BE2C (cell line): ENCODE measurements at regions not wholly inside any gene's neighbourhood (a gene's known extent, or its start where the extent isn't known, plus 50 kb on each side); places are given as distances from the start of the nearest gene placed in this dataset.
"Not testable (repeated sequence)": the region's sequence is repeated elsewhere in the genome, so short reads cannot be mapped to it uniquely, and the experiment has no call there.

Source experiments
- DNase-seq: peaks from one replicate; pipeline ENCODE4 v3.0.0-alpha.2; 2020
- H3K27me3 ChIP-seq: fragments of 250-450 bp; sonication (Bioruptor Pico); 2 replicates; pipeline ENCODE4 v1.5.1; 2020; ENCODE audit warnings: mild to moderate bottlenecking
- H3K36me3 ChIP-seq: fragments of 250-450 bp; sonication (Bioruptor Pico); 2 replicates; pipeline ENCODE4 v1.5.1; 2020; ENCODE audit warnings: mild to moderate bottlenecking
- H3K4me1 ChIP-seq: fragments of 250-450 bp; sonication (Bioruptor Pico); 2 replicates; pipeline ENCODE4 v1.5.1; 2020
- H3K4me3 ChIP-seq: 2 replicates; pipeline ENCODE4 v1.5.1; 2011; ENCODE audit warnings: low read depth, low read length
- H3K9me3 ChIP-seq: fragments of 250-450 bp; sonication (Bioruptor Pico); 2 replicates; pipeline ENCODE4 v1.5.1; 2020
- TF ChIP-seq, protein P1 (sequence below): IDR thresholded peaks from 2 replicates; pipeline ENCODE4 v1.5.1; 2012; ENCODE audit warnings: mild to moderate bottlenecking, low read depth, low read length

DNA sequence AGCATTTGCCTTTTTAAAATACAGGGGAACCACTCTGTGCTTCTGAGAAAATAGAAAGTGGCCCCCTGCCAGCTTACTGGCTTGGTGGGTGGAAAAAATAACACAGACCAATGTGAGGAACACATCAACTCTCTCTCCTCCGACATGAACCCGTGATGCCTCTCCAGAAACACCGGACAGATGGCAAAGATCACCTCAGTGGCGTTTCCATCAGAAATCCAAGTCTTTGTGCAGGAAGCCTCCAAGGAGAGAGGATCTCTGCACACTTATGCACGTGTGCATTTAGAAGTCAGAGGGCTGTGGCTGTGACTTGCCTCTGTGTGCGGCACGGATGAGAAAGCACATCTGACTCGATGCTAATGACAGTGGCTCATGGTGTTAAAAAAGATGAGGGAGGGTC is 112.3 kb upstream of the KLF12 start:
- no peak overlapping the region for H3K4me3 ChIP-seq
- H3K9me3 ChIP-seq = no peaks in the 10 kb centered on the region
- H3K36me3 ChIP-seq = no peaks in the 10 kb centered on the region
- TF ChIP-seq, protein P1, sequence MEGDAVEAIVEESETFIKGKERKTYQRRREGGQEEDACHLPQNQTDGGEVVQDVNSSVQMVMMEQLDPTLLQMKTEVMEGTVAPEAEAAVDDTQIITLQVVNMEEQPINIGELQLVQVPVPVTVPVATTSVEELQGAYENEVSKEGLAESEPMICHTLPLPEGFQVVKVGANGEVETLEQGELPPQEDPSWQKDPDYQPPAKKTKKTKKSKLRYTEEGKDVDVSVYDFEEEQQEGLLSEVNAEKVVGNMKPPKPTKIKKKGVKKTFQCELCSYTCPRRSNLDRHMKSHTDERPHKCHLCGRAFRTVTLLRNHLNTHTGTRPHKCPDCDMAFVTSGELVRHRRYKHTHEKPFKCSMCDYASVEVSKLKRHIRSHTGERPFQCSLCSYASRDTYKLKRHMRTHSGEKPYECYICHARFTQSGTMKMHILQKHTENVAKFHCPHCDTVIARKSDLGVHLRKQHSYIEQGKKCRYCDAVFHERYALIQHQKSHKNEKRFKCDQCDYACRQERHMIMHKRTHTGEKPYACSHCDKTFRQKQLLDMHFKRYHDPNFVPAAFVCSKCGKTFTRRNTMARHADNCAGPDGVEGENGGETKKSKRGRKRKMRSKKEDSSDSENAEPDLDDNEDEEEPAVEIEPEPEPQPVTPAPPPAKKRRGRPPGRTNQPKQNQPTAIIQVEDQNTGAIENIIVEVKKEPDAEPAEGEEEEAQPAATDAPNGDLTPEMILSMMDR = no peak
- H3K27me3 ChIP-seq = no peaks in the 10 kb centered on the region
- DNase-seq = no peak
- peaks cover 2% of the 10 kb centered on the region; the same call in 1 of the 2 replicates for H3K4me1 ChIP-seq

DNA sequence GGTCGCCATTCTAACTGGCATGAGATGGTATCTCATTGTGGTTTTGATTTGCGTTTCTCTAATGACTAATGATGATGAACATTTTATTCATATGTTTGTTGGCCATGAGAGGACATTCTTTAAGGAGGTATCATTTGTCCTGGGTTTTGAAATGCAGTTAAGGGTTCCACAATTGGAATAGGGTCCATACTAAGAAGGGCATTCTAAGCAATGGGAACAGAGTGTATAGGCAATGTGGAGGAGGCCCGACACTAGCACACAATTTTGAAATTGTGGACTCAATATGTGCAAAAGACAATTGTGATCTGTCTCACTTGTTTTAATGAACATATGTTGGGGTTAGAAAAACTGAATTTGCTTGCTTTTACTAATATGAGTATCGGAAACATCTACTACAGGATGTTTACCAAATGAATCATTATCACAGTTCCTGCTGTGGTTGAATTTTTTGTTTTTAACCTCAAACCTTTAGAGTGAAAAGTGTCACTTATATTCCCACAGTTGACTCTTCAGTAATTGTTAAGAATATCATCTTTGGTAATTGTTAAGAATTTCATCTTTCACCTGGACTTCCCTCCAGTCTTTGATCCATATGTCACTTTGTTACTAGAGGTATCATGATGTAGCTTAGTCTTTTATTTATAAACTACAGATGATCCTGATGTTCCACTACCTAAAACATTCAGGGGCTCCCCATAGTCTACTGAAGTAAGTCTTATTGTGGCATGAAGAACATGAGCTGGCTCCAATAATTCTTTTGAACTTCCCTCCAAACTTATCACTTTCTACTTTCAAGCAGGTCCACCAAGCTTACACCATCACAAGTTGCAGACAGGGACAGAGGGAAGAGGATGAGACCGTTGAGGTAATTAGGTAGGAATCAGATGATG is 109.7 kb upstream of the KLF12 start:
- no peaks in the 10 kb centered on the region for H3K9me3 ChIP-seq
- H3K27me3 ChIP-seq = no peaks in the 10 kb centered on the region
- DNase-seq = no peak
- H3K4me1 ChIP-seq = peaks cover 2% of the 10 kb centered on the region; the same call in 1 of the 2 replicates
- H3K36me3 ChIP-seq = no peaks in the 10 kb centered on the region
- TF ChIP-seq, protein P1 = no peak
- H3K4me3 ChIP-seq = no peak overlapping the region

DNA sequence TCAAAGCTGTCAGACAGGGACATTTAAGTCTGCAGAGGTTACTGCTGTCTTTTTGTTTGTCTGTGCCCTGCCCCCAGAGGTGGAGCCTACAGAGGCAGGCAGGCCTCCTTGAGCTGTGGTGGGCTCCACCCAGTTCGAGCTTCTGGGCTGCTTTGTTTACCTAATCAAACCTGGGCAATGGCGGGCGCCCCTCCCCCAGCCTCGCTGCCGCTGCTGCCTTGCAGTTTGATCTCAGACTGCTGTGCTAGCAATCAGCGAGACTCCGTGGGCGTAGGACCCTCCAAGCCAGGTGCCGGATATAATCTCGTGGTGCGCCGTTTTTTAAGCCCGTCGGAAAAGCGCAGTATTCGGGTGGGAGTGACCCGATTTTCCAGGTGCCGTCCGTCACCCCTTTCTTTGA is 107.1 kb upstream of the KLF12 start:
- DNase-seq = not testable (repeated sequence)

DNA sequence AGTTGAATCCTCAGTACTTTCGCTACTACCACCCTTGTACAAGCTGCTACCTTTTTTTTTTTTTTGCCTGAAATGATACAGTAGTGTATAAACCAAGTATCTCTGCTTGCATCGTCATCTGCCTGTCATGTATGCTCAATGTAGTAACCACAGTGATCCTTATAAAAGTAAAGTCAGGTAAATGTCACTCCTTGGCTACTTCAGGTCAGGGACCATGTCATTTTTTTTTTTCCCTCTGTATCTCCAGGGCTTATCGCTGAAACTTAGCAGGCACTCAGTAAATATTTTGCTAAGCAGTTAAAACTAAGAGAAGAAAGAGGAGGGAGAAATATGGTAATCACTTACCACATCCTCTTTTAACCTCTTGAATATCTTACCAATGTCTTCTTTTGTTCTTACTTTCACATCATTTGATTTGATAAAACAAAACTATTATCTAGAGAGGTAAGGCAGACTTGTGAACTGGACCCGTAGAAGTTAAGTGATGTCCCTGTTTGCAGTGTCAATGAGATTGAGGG is 96.8 kb upstream of the KLF12 start:
- no peak overlapping the region for H3K4me3 ChIP-seq
- DNase-seq = no peak
- H3K4me1 ChIP-seq = no peaks in the 10 kb centered on the region
- no peaks in the 10 kb centered on the region for H3K9me3 ChIP-seq
- H3K27me3 ChIP-seq = no peaks in the 10 kb centered on the region
- TF ChIP-seq, protein P1 = no peak
- H3K36me3 ChIP-seq = no peaks in the 10 kb centered on the region

More for the DNA sequence above, 107.1 kb upstream of the KLF12 start:
- not testable (repeated sequence) for H3K27me3 ChIP-seq, H3K4me1 ChIP-seq, H3K36me3 ChIP-seq, H3K4me3 ChIP-seq, H3K9me3 ChIP-seq

DNA sequence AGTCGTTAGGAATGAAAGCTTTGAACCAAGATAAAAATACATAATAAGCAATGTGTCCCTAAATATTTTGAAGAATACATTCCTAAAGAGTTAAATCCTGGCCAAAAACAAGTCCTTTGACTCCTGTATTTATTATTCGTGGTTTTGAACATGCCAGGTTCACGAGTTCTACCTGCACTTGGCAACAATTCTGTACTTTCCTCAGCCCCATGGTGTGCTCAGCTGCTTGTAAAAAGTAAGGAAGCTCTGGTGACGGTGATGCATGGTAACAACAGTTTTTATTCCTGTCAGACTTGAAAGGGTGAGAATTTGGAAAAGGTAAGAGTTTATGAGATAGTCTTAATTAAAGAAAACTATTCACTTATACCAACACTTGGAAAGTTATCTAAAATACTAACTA is 95.0 kb upstream of the KLF12 start:
- Histone ChIP-seq H3K27me3 (no peaks in the 10 kb centered on the region), H3K4me1 (no peaks in the 10 kb centered on the region), H3K9me3 (no peaks in the 10 kb centered on the region), H3K36me3 (no peaks in the 10 kb centered on the region), H3K4me3 (no peak overlapping the region)
- DNase-seq = no peak
- TF ChIP-seq, protein P1 = no peak

DNA sequence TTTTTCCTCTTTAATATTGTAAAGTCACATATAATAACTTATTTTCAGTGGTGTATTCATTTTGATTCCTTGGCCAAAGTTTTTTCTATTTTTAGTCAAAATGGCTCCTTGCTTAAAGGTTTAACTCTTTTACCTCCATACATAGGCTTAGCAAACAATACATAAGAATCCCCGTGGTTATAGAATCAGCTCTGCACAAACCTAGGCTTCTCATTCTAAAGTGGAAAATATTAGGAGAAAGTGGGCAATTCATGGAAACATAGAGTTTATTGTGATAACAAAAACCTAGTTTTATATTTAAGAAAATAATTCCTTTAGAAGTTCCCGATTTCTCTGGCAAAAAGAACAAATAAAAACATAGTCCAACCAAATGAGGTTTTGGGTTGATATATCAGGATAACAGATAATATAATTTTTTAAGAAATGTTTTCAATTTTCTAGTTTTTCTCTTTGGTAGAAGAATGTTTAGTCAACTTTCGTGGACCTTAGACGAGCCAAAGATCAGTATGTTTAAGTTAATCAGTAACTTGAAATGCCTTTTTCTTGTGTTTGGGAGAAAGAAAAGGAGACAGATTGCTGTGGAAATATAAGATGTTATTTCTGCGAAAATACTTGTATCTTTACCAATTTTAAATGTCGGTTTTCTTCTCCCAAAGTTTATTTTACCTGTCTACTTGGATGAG is 93.4 kb upstream of the KLF12 start:
- H3K27me3 ChIP-seq = no peaks in the 10 kb centered on the region

More for the DNA sequence above, 93.4 kb upstream of the KLF12 start:
- Histone ChIP-seq H3K36me3 (no peaks in the 10 kb centered on the region), H3K4me3 (no peak overlapping the region), H3K9me3 (no peaks in the 10 kb centered on the region), H3K4me1 (no peaks in the 10 kb centered on the region)
- TF ChIP-seq, protein P1 = no peak
- no peak for DNase-seq
